ENCODE measurements at regions not wholly inside any gene's neighbourhood (a gene's known extent, or its start where the extent isn't known, plus 50 kb on each side); places are given as distances from the start of the nearest gene placed in this dataset.
A peak's percentile ranks its signal among the peaks of the same experiment; 100 is the strongest.

DNA sequence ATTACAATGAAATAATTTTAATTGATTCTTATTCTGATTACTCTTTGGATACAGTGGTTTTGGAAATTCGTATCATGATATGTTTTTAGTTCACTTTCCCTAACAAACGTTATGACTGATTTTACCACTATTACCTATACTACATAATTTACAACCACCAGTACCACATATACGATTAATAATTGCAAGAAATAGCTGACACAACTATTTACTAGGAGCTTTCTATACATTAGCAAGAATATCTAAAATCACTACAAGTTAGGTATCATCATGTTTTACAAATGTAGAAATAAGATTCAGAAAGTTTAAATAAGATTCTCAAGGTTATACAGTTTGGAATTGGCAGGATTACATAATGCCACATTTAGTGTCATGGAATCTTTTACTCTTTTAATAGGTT, 1401.1 kb upstream of the RAG2 start:
- no peak overlapping the region for H3K4me3 ChIP-seq (ENCODE audit: low read depth, low read length)
- POLR2A ChIA-PET, result no interaction called here
- no peak for DNase-seq (ENCODE audit: low read depth, low spot score)
- CTCF ChIA-PET, result no interaction called here
- H3K27ac ChIP-seq (ENCODE audit: low read depth, low read length), result no peak overlapping the region
- H3K27me3 ChIP-seq (ENCODE audit: control insufficient read depth, insufficient read depth, low read length), result no peaks in the 10 kb centered on the region
- TF ChIP-seq, protein P1, sequence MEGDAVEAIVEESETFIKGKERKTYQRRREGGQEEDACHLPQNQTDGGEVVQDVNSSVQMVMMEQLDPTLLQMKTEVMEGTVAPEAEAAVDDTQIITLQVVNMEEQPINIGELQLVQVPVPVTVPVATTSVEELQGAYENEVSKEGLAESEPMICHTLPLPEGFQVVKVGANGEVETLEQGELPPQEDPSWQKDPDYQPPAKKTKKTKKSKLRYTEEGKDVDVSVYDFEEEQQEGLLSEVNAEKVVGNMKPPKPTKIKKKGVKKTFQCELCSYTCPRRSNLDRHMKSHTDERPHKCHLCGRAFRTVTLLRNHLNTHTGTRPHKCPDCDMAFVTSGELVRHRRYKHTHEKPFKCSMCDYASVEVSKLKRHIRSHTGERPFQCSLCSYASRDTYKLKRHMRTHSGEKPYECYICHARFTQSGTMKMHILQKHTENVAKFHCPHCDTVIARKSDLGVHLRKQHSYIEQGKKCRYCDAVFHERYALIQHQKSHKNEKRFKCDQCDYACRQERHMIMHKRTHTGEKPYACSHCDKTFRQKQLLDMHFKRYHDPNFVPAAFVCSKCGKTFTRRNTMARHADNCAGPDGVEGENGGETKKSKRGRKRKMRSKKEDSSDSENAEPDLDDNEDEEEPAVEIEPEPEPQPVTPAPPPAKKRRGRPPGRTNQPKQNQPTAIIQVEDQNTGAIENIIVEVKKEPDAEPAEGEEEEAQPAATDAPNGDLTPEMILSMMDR (IDR thresholded peaks at IDR 0.05; ENCODE audit: low read depth, low read length), result no peak
- no peaks in the 10 kb centered on the region for H3K9me3 ChIP-seq (ENCODE audit: control insufficient read depth, insufficient read depth, low read length)

DNA sequence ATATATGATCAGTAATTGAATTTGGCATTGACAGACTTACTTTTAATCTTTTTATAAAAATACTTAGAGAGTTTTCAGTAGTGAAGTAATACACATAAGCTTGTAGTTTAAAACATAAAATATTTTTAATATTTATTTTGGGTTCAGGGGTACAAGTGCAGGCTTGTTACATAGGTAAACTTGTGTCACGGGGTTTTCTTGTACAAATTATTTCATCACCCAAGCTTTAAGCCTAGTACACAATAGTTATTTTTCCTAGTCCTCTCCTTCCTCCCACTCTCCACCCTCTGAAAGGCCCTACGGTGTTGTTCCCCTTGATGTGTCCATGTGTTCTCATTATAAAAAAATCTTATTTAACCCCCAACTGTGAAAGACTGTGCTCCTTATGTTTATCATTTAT, 1397.8 kb upstream of the RAG2 start:
- H3K4me3 ChIP-seq (ENCODE audit: low read depth, low read length), result no peak overlapping the region
- H3K9me3 ChIP-seq (ENCODE audit: control insufficient read depth, insufficient read depth, low read length), result no peaks in the 10 kb centered on the region
- POLR2A ChIA-PET, result no interaction called here
- DNase-seq (ENCODE audit: low read depth, low spot score), result no peak
- H3K27me3 ChIP-seq (ENCODE audit: control insufficient read depth, insufficient read depth, low read length), result no peaks in the 10 kb centered on the region
- no peak overlapping the region for H3K27ac ChIP-seq (ENCODE audit: low read depth, low read length)
- CTCF ChIA-PET, result no interaction called here
- TF ChIP-seq, protein P1 (IDR thresholded peaks at IDR 0.05; ENCODE audit: low read depth, low read length), result no peak

DNA sequence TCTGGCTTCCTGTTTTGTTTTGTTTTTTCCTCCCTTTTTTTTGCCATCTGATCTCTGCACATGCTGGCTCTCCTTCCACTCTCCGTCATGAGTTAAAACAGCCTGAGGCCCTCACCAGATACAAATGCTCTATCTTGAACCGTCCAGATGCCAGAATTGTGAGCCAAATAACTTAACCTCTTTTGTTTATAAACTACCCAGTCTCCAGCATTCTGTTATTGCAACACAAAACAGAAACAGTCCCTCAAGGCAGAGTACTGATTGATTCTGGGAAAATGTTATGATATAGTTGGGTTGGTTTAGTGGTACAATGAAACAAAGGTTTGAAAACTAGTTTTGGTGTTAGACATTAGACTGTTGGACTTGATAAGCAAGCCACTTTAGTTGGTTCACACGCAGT, 1390.0 kb upstream of the RAG2 start:
- H3K4me3 ChIP-seq (ENCODE audit: low read depth, low read length), result no peak overlapping the region
- H3K27ac ChIP-seq (ENCODE audit: low read depth, low read length), result no peak overlapping the region
- no peaks in the 10 kb centered on the region for H3K9me3 ChIP-seq (ENCODE audit: control insufficient read depth, insufficient read depth, low read length)
- ChIA-PET CTCF (interaction anchor here (0.9 kb wide), 1 partner anchor 803 kb away, joined by 3 read pairs; no protein-coding TSS in a partner anchor), POLR2A (no interaction called here)
- TF ChIP-seq, protein P1 (IDR thresholded peaks at IDR 0.05; ENCODE audit: low read depth, low read length), result no peak
- no peaks in the 10 kb centered on the region for H3K27me3 ChIP-seq (ENCODE audit: control insufficient read depth, insufficient read depth, low read length)
- DNase-seq (ENCODE audit: low read depth, low spot score), result peak; percentile 26

DNA sequence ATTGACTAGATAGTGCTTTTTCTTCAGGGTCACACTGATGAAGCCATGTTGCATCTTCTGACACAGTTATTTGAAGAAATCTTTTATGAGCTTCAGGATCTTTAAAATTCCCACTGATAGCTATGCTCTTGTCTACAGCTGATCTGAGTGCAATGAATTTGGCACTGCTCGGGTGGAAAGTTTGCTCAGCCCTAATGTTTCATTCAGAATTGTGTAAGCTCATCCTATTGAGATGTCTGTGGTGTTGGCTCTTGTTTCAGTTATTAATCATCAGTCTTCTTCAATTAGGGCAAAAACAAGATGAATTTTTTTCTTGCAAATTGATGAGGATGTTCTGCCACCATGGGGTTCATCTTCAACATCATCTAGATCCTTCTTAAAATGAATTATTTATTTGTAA, 1387.0 kb upstream of the RAG2 start:
- POLR2A ChIA-PET, result no interaction called here
- Histone ChIP-seq H3K27me3 (ENCODE audit: control insufficient read depth, insufficient read depth, low read length) (no peaks in the 10 kb centered on the region), H3K4me3 (ENCODE audit: low read depth, low read length) (no peak overlapping the region), H3K27ac (ENCODE audit: low read depth, low read length) (no peak overlapping the region), H3K9me3 (ENCODE audit: control insufficient read depth, insufficient read depth, low read length) (no peaks in the 10 kb centered on the region)
- CTCF ChIA-PET, result no interaction called here
- DNase-seq (ENCODE audit: low read depth, low spot score), result no peak
- TF ChIP-seq, protein P1 (IDR thresholded peaks at IDR 0.05; ENCODE audit: low read depth, low read length), result no peak

DNA sequence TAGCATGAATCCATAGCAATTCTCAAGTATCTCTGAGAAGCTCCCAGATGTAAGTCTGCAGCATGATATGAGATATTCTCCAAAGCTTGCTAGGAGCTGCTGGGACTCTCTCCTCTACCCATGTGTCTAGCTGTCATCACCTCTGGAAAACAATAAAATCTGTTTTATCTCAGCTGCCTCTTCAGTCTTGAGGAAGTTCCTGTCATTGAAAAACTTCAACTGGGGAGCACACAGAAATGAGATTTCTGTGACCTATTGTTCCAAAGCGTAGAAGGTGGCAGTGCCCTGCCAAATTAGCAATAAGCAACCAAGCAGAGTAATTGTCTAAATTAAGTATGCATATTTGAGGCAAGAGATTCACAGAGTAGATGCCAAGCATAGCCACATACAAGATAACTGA, 1380.6 kb upstream of the RAG2 start:
- TF ChIP-seq, protein P1 (IDR thresholded peaks at IDR 0.05; ENCODE audit: low read depth, low read length), result no peak
- CTCF ChIA-PET, result interaction anchor here (0.6 kb wide), 1 partner anchor 816 kb away, joined by 3 read pairs; no protein-coding TSS in a partner anchor
- DNase-seq (ENCODE audit: low read depth, low spot score), result no peak
- no peak overlapping the region for H3K27ac ChIP-seq (ENCODE audit: low read depth, low read length)
- no peaks in the 10 kb centered on the region for H3K9me3 ChIP-seq (ENCODE audit: control insufficient read depth, insufficient read depth, low read length)
- no peak overlapping the region for H3K4me3 ChIP-seq (ENCODE audit: low read depth, low read length)
- POLR2A ChIA-PET, result no interaction called here
- no peaks in the 10 kb centered on the region for H3K27me3 ChIP-seq (ENCODE audit: control insufficient read depth, insufficient read depth, low read length)
